NOMO-1 treated with DMSO at 0.1 percent for 48 hours (cell line): ENCODE measurements at regions not wholly inside any gene's neighbourhood (a gene's known extent, or its start where the extent isn't known, plus 50 kb on each side); places are given as distances from the start of the nearest gene placed in this dataset.
"Not testable (repeated sequence)": the region's sequence is repeated elsewhere in the genome, so short reads cannot be mapped to it uniquely, and the experiment has no call there.

ENCODE experiments used
- DNase-seq: peaks from one replicate; lab custom pipeline; 2025; ENCODE audit not compliant: unreplicated experiment; lab: John Stamatoyannopoulos, UW

- DNase-seq: no peak
Observed at GRCh38 chr14:37889087-37889486, 293.7 kb downstream of the TTC6 start.

GRCh38 chr14:37890095-37890494 lies 294.7 kb downstream of the TTC6 start:
- no peak for DNase-seq

GRCh38 chr14:37891500-37891899 lies 296.1 kb downstream of the TTC6 start:
- DNase-seq: not testable (repeated sequence)

GRCh38 chr14:37894463-37894862 lies 299.0 kb downstream of the TTC6 start:
- no peak for DNase-seq

- DNase-seq: no peak
Observed at GRCh38 chr14:37899365-37899764, 303.9 kb downstream of the TTC6 start.

GRCh38 chr14:37900561-37900960 lies 305.1 kb downstream of the TTC6 start:
- no peak for DNase-seq

GRCh38 chr14:37901978-37902377 lies 305.7 kb upstream of the SSTR1 start:
- DNase-seq: no peak

- no peak for DNase-seq
Observed at GRCh38 chr14:37903343-37904191, 304.1 kb upstream of the SSTR1 start.

- no peak for DNase-seq
Observed at GRCh38 chr14:37924622-37925021, 283.1 kb upstream of the SSTR1 start.

- DNase-seq: no peak
Observed at GRCh38 chr14:37932008-37932407, 275.7 kb upstream of the SSTR1 start.

GRCh38 chr14:37932481-37932880 lies 275.2 kb upstream of the SSTR1 start:
- DNase-seq: no peak

GRCh38 chr14:37936971-37937370 lies 270.7 kb upstream of the SSTR1 start:
- no peak for DNase-seq

GRCh38 chr14:37939442-37940028 lies 268.2 kb upstream of the SSTR1 start:
- DNase-seq: no peak

GRCh38 chr14:37945959-37946358 lies 261.7 kb upstream of the SSTR1 start:
- DNase-seq: no peak

GRCh38 chr14:37946819-37947218 lies 260.9 kb upstream of the SSTR1 start:
- DNase-seq: no peak

- DNase-seq: no peak
Observed at GRCh38 chr14:37948266-37948665, 259.4 kb upstream of the SSTR1 start.

- no peak for DNase-seq
Observed at GRCh38 chr14:37968664-37969240, 239.0 kb upstream of the SSTR1 start.

GRCh38 chr14:37969511-37969979 lies 238.2 kb upstream of the SSTR1 start:
- DNase-seq: no peak

- DNase-seq: no peak
Observed at GRCh38 chr14:37970696-37971095, 237.0 kb upstream of the SSTR1 start.

- no peak for DNase-seq
Observed at GRCh38 chr14:37972941-37973887, 234.5 kb upstream of the SSTR1 start.

GRCh38 chr14:37974421-37974820 lies 233.3 kb upstream of the SSTR1 start:
- no peak for DNase-seq
